GM18870 (cell line): ENCODE measurements at regions not wholly inside any gene's neighbourhood (a gene's known extent, or its start where the extent isn't known, plus 50 kb on each side); places are given as distances from the start of the nearest gene placed in this dataset.

ENCODE experiments used
- ATAC-seq: cut with Tn5 transposase; IDR thresholded peaks from one replicate; pipeline ENCODE4 v1.9.1; 2021; ENCODE audit warnings: moderate library complexity; ENCODE audit not compliant: unreplicated experiment

- no peak for ATAC-seq
Measured at GRCh38 chr11:57100638-57101331, 81.0 kb upstream of the LRRC55 start.

DNA sequence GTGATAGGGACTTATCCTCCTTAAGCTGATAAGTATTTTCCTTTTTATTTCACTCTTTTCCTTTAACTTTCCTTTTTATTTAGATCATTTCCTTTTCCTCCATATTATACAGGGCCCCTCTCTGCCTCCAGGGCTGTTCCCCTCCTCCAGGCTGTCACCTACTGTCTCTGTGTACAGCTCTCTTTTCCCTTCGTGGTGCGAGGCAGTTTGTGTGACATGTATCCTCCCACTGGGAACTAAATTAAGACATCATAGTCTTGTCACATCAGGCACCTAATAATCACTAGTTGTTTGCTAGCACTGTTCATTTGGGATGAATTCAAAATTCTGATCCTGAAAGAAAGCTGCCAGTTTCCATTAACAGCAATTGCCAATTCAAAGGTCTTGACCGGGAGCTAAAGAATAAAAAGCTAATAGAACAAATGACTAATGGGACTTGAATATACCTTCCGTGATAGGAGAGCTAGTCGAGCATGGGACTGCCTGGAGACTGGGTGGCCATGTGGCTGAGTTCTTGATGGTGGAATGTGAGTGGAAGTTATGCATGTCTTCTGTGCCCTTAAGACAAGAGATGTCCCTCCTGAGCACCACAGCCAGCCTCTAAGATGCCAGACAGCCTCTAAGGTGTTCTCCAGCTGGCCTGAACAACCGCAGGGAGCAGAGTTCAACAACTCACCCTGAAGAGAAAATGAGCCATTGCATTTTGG, 77.7 kb upstream of the LRRC55 start:
- no peak for ATAC-seq

GRCh38 chr11:57109331-57109730, 72.4 kb upstream of the LRRC55 start:
- ATAC-seq, result no peak

GRCh38 chr11:57111619-57112018, 70.1 kb upstream of the LRRC55 start:
- ATAC-seq, result no peak

- ATAC-seq, result no peak
Measured at GRCh38 chr11:57116654-57117053, 65.1 kb upstream of the LRRC55 start.

DNA sequence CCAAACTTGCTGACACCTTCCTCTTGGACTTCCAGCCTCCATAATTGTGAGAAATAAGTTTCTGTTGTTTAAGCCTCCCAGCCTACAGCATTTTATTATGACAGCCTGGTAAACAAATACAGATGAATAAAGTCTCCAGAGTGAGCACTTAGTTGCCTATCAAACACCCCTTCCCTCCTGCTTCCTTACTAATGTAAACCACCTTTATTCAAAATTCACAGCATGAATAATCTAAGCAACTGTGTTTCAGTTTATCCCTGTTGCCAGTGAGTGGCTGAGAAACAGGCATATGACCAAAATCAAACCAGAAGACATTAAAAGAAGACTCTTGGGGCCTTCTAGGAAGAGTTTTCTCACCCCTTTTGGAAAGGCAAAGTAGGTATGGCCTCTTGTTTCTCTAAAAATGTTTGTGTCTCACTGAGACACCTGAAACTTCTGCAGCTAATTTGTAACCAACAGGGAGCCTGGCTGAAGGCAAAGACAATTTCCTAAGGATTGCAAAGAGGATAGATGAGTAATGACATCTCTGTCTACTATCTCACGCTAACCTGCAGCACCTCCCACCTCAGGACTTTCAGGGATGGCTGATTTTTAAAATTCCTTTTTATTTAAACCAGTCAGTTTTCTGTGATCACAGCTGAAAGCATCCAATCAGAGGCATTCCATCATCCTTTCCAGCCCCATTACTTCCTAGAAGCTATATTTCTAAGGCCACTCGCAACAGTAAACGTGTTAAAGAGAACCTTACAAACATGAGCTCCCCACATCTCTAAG, 61.4 kb upstream of the LRRC55 start:
- ATAC-seq, result no peak

- ATAC-seq, result no peak
Measured at GRCh38 chr11:57121996-57122395, 59.8 kb upstream of the LRRC55 start.

GRCh38 chr11:57123590-57123989, 58.2 kb upstream of the LRRC55 start:
- ATAC-seq, result no peak

DNA sequence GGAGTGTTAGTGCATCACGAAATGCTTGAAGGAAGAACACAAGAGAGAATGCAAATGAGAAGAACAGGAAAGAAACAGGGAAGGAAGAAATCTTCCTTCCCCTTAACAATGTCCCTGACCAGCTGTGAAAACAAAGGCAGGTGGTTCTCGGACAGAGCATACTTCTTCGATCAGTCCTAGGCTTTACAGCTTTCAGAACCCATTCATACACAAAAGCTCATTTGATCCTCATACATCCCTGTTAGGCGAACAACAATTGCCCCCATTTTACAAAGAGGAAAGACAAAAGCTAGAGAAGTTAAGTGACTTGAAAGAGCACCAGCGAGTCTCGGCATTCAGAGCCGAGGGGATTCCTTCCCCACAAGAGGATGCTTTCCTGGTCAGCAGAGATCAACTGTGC, 57.2 kb upstream of the LRRC55 start:
- no peak for ATAC-seq

DNA sequence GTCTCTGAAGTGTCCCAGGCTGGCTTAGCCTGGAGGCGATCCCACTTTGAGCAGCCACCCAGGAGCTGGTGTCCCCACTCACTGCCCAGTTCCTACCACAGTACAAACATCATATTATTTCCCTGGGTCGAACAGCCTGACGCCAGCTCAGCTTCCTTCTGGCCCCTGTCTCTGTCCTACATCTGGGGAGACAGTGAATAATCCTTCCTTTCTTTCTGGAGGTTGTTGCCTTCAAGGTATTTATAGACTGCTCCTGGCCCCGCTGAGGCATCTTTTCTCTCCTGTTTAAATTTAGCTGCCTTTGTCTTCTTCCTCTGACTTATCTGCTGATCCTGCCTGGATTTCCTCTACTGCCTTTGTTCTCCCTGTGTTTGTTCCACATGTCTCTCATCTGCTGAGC, 56.8 kb upstream of the LRRC55 start:
- ATAC-seq, result no peak

DNA sequence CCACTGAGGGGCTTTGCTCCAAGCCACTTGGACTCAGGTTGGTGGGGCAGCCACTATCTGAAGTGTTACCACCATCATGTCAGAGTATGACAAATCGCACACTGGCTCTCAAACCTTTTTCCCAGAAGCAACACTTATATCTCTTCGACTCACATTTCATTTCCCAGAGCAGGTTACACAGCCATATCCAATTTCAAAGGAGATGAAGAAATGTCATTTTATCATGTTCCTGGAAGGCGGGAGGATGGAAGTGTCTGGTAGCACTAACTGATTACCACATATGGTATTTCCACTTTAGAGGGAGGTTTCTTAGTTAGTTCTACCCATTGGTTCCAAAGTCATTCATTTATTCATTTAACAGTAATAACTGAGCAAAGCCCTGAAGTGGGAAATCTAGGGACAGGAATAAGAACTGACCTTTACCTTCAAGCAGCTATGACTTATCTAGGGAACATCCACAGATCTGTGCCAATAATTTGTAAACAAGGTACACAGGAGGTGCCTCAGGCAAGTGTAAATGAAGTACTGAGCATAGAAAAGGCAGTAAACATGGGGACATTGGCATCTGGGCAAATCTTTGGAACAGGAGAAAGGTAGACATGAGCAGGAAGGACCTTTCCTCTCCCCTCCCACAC, 54.9 kb upstream of the LRRC55 start:
- no peak for ATAC-seq

GRCh38 chr11:57131080-57131790, 50.5 kb upstream of the LRRC55 start:
- no peak for ATAC-seq
